ENCODE measurements at regions not wholly inside any gene's neighbourhood (a gene's known extent, or its start where the extent isn't known, plus 50 kb on each side); places are given as distances from the start of the nearest gene placed in this dataset.
"Not testable (repeated sequence)": the region's sequence is repeated elsewhere in the genome, so short reads cannot be mapped to it uniquely, and the experiment has no call there.

DNA sequence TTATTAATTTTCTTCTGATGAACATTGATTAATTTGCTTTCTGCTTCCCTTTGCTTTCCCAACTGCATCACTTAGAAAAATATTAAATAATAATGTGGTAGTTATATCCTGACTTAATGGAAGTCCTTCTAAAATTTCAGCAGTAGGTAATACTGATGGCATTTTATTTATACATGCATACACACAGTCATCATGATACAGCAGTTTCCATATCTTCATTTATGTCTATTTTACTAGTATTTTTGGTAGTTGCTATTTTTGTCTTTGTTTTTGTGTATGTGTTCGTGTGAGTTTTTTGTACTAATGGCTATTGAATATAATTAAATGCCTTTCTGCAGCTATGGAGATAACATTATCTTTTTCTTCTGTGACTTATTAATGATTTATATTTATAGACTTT is 484.7 kb upstream of the CNTN5 start:
- Histone ChIP-seq H2AFZ (ENCODE audit: control insufficient read depth, low read depth, low read length) (no peak overlapping the region), H3K27me3 (replicated peaks in 1 of 2; ENCODE audit: control insufficient read depth in 2 of 2, insufficient read depth in 2 of 2, low read length in 1 of 2) (no peaks in the 10 kb centered on the region), H3K79me2 (ENCODE audit: control insufficient read depth, insufficient read depth, low read length) (no peaks in the 10 kb centered on the region), H3K9ac (ENCODE audit: control insufficient read depth, insufficient read depth, low read length) (no peak overlapping the region), H3K4me1 (ENCODE audit: control insufficient read depth, insufficient read depth, low read length) (no peaks in the 10 kb centered on the region), H3K4me2 (ENCODE audit: control insufficient read depth, insufficient read depth) (no peak overlapping the region), H4K20me1 (ENCODE audit: control insufficient read depth, insufficient read depth) (no peaks in the 10 kb centered on the region), H3K4me3 (no peak overlapping the region), H3K9me3 (replicated peaks; ENCODE audit: control insufficient read depth, insufficient read depth, low read length) (no peaks in the 10 kb centered on the region), H3K36me3 (ENCODE audit: control insufficient read depth in 2 of 2, insufficient read depth in 2 of 2, low read length in 1 of 2) (no peaks in the 10 kb centered on the region), H3K27ac (ENCODE audit: control insufficient read depth, insufficient read depth) (no peak overlapping the region)
- FAIRE-seq (no peak), ATAC-seq (no peak), DNase-seq (ENCODE audit: low read depth, low spot score) (no peak)
- ChIA-PET POLR2A (no interaction called here), RAD21 (ENCODE audit: unreplicated experiment) (no interaction called here), CTCF (no interaction called here), SMC1A (ENCODE audit: uncharacterized antibody, unreplicated experiment) (no interaction called here)
- intact Hi-C loops (cut with micrococcal nuclease; ENCODE audit: unreplicated experiment): no loop called here
- 0% methylated on average over 1 of the region's 1 CpG for WGBS (ENCODE audit: insufficient coverage, insufficient replicate concordance, low lambda C conversion rate, missing lambda C conversion rate)
- in situ Hi-C loops (cut with MboI): no loop called here
- no TSS peak for BruUV-seq (replicated peaks)
- no peak for TF ChIP-seq PML (IDR thresholded peaks at IDR 0.05; ENCODE audit: low read length)
- TF ChIP-seq CREB1 (IDR thresholded peaks at IDR 0.05; ENCODE audit: low read depth): no peak

DNA sequence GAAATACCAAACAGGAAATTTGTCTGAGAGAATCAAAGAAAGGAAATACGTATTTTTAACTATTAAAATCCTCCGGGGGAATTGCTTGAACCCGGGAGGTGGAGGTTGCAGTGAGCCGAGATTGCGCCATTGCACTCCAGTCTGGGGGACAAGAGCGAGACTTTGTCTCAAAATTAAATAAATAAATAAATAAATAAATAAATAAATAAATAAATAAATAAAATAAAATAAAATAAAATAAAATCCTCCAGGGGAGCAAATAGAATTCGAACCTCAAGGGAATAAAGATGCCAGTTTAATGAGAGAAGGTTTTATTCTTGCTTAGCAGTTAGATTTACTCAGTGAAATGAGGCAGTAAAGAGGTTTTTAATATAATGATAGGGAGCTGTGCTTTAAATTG is 482.4 kb upstream of the CNTN5 start:
- in situ Hi-C loops (cut with MboI); H3K27ac ChIP-seq (ENCODE audit: control insufficient read depth, insufficient read depth); H3K79me2 ChIP-seq (ENCODE audit: control insufficient read depth, insufficient read depth, low read length); POLR2A ChIA-PET; RAD21 ChIA-PET (ENCODE audit: unreplicated experiment); H3K36me3 ChIP-seq (ENCODE audit: control insufficient read depth in 2 of 2, insufficient read depth in 2 of 2, low read length in 1 of 2); CTCF ChIA-PET; H3K4me3 ChIP-seq; BruUV-seq (replicated peaks); H3K27me3 ChIP-seq (replicated peaks in 1 of 2; ENCODE audit: control insufficient read depth in 2 of 2, insufficient read depth in 2 of 2, low read length in 1 of 2); H3K9ac ChIP-seq (ENCODE audit: control insufficient read depth, insufficient read depth, low read length); H2AFZ ChIP-seq (ENCODE audit: control insufficient read depth, low read depth, low read length); DNase-seq (ENCODE audit: low read depth, low spot score); FAIRE-seq; ATAC-seq; H3K9me3 ChIP-seq (replicated peaks; ENCODE audit: control insufficient read depth, insufficient read depth, low read length); H4K20me1 ChIP-seq (ENCODE audit: control insufficient read depth, insufficient read depth); H3K4me1 ChIP-seq (ENCODE audit: control insufficient read depth, insufficient read depth, low read length); H3K4me2 ChIP-seq (ENCODE audit: control insufficient read depth, insufficient read depth); intact Hi-C loops (cut with micrococcal nuclease; ENCODE audit: unreplicated experiment): not testable (repeated sequence)
- SMC1A ChIA-PET (ENCODE audit: uncharacterized antibody, unreplicated experiment): interaction anchor here (1.6 kb wide), 1 partner anchor 8 kb away, joined by 4 read pairs; no protein-coding TSS in a partner anchor
- WGBS (ENCODE audit: insufficient coverage, insufficient replicate concordance, low lambda C conversion rate, missing lambda C conversion rate): 28% methylated on average over 7 of the region's 7 CpGs

Measured in GM12878 (cell line).